ENCODE measurements at regions not wholly inside any gene's neighbourhood (a gene's known extent, or its start where the extent isn't known, plus 50 kb on each side); places are given as distances from the start of the nearest gene placed in this dataset.

GRCh38 chr1:4599951-4600481 lies 54.4 kb upstream of the AJAP1 start:
- no TSS peak for BruUV-seq (replicated peaks)
- H3K4ac ChIP-seq (ENCODE audit: low read depth, low read length): no peak overlapping the region
- WGBS, 2 experiments (ENCODE audit: extremely low coverage in 2 of 2, insufficient read length in 1 of 2): 67% methylated on average over 18 of the region's 27 CpGs; no CpG with 5 or more reads in 1 of the 2 experiments
- POLR2A ChIA-PET (ENCODE audit: unreplicated experiment): no interaction called here
- H2BK15ac ChIP-seq (ENCODE audit: low read depth, low read length): no peak overlapping the region
- no peak overlapping the region for H4K5ac ChIP-seq (ENCODE audit: low read depth, low read length)
- no peak for DNase-seq
- H3K9ac ChIP-seq (ENCODE audit: low read depth, low read length): no peak overlapping the region
- H3K27ac ChIP-seq (ENCODE audit: insufficient read depth, low read length): no peak overlapping the region
- no peak overlapping the region for H2AK9ac ChIP-seq (replicated peaks; ENCODE audit: low read depth, low read length, poor library complexity)
- H2AFZ ChIP-seq (replicated peaks; ENCODE audit: low read length, poor library complexity): no peak overlapping the region
- H3K36me3 ChIP-seq (ENCODE audit: control insufficient read depth, insufficient read depth, low read length): no peaks in the 10 kb centered on the region
- H4K91ac ChIP-seq (ENCODE audit: insufficient read depth, low read depth, low read length): no peak overlapping the region
- no peak overlapping the region for H2BK120ac ChIP-seq (ENCODE audit: low read depth, low read length)
- H2AK5ac ChIP-seq (ENCODE audit: low read depth, low read length): no peak overlapping the region
- CTCF ChIA-PET: no interaction called here
- no peak for ATAC-seq (ENCODE audit: low read depth)
- TF ChIP-seq CEBPB (IDR thresholded peaks at IDR 0.05; ENCODE audit: low read depth, low read length) (no peak), BHLHE40 (IDR thresholded peaks at IDR 0.05; ENCODE audit: low read depth, low read length) (no peak), USF2 (IDR thresholded peaks at IDR 0.05; ENCODE audit: low read depth, low read length) (no peak), NFE2L2 (IDR thresholded peaks at IDR 0.05; ENCODE audit: low read depth, low read length) (no peak), RAD21 (IDR thresholded peaks at IDR 0.05; ENCODE audit: low read length) (no peak), FOS (IDR thresholded peaks at IDR 0.05; ENCODE audit: low read depth, low read length) (no peak), RCOR1 (IDR thresholded peaks at IDR 0.05; ENCODE audit: insufficient replicate concordance, low read length) (no peak), SMC3 (IDR thresholded peaks at IDR 0.05; ENCODE audit: low read depth, low read length) (no peak), CHD1 (IDR thresholded peaks at IDR 0.05; ENCODE audit: low read depth, low read length) (no peak), POLR2A (IDR thresholded peaks at IDR 0.05; ENCODE audit: low read depth, low read length) (no peak), MAZ (IDR thresholded peaks at IDR 0.05; ENCODE audit: borderline replicate concordance, low read depth, low read length) (no peak)
- TF ChIP-seq, protein P1, sequence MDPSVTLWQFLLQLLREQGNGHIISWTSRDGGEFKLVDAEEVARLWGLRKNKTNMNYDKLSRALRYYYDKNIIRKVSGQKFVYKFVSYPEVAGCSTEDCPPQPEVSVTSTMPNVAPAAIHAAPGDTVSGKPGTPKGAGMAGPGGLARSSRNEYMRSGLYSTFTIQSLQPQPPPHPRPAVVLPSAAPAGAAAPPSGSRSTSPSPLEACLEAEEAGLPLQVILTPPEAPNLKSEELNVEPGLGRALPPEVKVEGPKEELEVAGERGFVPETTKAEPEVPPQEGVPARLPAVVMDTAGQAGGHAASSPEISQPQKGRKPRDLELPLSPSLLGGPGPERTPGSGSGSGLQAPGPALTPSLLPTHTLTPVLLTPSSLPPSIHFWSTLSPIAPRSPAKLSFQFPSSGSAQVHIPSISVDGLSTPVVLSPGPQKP (IDR thresholded peaks at IDR 0.05; ENCODE audit: borderline replicate concordance, low read depth, low read length): no peak
- dilution Hi-C loops (cut with HindIII; ENCODE audit: low sequenced_read_pairs, unreplicated experiment): no loop called here
- in situ Hi-C loops (cut with MboI; ENCODE audit: low sequenced_read_pairs): no loop called here
- no peaks in the 10 kb centered on the region for H3K9me1 ChIP-seq (ENCODE audit: insufficient read depth, low read length)
- no peak overlapping the region for H3K4me3 ChIP-seq (ENCODE audit: insufficient read depth, low read depth, low read length)
- no peak overlapping the region for H3K14ac ChIP-seq (replicated peaks; ENCODE audit: low read depth, low read length)
- H3K18ac ChIP-seq (ENCODE audit: low read depth, low read length): no peak overlapping the region
- intact Hi-C loops (cut with micrococcal nuclease): no loop called here
- H3K4me2 ChIP-seq (ENCODE audit: low read depth, low read length): no peak overlapping the region
- H2BK5ac ChIP-seq (ENCODE audit: low read depth, low read length, poor library complexity, severe bottlenecking): no peak overlapping the region
- H4K20me1 ChIP-seq (ENCODE audit: insufficient read depth, low read length): no peaks in the 10 kb centered on the region
- no peak overlapping the region for H3K56ac ChIP-seq (ENCODE audit: extremely low read depth, insufficient read depth, low read length)
- H3K9me3 ChIP-seq (ENCODE audit: control insufficient read depth, insufficient read depth, low read length): peaks cover 52% of the 10 kb centered on the region
- H3K23ac ChIP-seq (ENCODE audit: low read depth, low read length): no peak overlapping the region
- H3K79me1 ChIP-seq (ENCODE audit: low read depth in 1 of 2, low read length in 2 of 2): no peaks in the 10 kb centered on the region
- H3K27me3 ChIP-seq (ENCODE audit: control insufficient read depth, insufficient read depth, low read length): no peaks in the 10 kb centered on the region
- H3K4me1 ChIP-seq (ENCODE audit: control insufficient read depth, insufficient read depth, low read length): no peaks in the 10 kb centered on the region
- H2BK20ac ChIP-seq (ENCODE audit: low read depth, low read length): no peak overlapping the region
- H4K8ac ChIP-seq (ENCODE audit: low read depth in 2 of 2, low read length in 2 of 2): no peak overlapping the region
